Gastroesophageal sphincter (tissue), 2 donors: ENCODE measurements at regions not wholly inside any gene's neighbourhood (a gene's known extent, or its start where the extent isn't known, plus 50 kb on each side); places are given as distances from the start of the nearest gene placed in this dataset.

Source experiments
- EP300 ChIP-seq: sonication (generic); formaldehyde crosslinking; IDR thresholded peaks from one replicate; pipeline ENCODE4 v1.6.1; 2017; ENCODE audit warnings: antibody characterized with exemption, mild to moderate bottlenecking
- POLR2AphosphoS5 ChIP-seq: sonication (generic); formaldehyde crosslinking; IDR thresholded peaks from one replicate; pipeline ENCODE4 v1.6.1; 2017; ENCODE audit warnings: antibody characterized with exemption

DNA sequence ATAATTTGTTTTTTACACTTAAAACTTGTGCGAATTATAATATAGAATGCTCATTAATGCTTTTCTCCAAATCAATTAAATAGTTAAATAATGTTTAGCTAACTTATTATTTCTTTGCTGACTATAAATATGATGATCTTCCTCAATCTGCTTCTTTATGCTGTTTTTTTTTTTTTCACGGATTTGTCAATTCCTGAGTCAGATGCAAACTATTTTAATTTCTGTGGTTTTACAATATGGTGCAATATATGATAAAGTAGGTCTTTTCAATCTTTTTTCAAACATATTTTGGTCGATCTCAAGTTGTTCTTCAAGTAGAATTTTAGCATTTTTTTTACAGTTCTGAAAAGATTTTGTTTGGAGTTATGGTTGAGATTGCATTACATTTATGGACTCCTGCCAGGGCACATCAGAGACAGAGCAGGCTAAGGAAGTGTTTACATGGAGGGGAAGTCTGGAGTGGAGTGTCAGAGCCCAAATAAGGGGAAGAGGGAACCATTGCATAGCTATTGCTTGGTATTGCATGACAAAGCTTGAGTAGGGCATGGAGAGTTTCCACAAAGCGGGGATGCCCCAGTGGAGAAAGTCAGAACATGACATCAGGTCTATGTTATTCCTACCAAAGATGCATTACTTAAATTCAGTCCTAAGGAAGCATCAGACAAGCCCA, 204.4 kb downstream of the OTUD1 start:
- TF ChIP-seq POLR2AphosphoS5, result no peak
- TF ChIP-seq EP300, result no peak
